C4-2B (cell line): ENCODE measurements at regions not wholly inside any gene's neighbourhood (a gene's known extent, or its start where the extent isn't known, plus 50 kb on each side); places are given as distances from the start of the nearest gene placed in this dataset.

ENCODE experiments used
- CTCF ChIP-seq: fragments of 450-650 bp; conservative IDR thresholded peaks from 2 replicates; pipeline ENCODE4 v1.5.1; 2017; ENCODE audit warnings: mild to moderate bottlenecking
- ZFX ChIP-seq: fragments of 450-650 bp; IDR thresholded peaks from 2 replicates; pipeline ENCODE4 v1.6.1; 2017

DNA sequence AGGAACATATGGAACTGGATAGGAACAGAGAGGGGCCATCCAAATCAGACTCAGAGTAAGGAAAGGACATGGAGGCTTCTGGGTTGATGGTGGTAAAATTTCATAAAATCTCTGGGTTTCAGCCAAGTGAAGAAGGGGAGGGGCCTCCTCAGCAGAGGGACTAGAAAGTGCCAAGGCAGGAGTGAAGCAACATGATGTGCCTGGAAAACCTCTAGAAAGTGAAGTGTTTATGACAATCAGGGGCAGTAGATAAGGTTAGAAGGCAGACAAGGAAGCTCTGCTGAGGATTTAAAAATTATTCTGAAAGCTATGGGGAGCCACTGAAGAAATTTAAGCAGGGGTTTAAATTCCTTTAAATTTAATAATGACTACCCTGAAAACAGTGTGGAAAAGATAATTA is 126.0 kb upstream of the TENT5A start:
- TF ChIP-seq CTCF (no peak), ZFX (no peak)
